Common myeloid progenitor, CD34-positive (primary cell): ENCODE measurements at regions not wholly inside any gene's neighbourhood (a gene's known extent, or its start where the extent isn't known, plus 50 kb on each side); places are given as distances from the start of the nearest gene placed in this dataset.
"Not testable (repeated sequence)": the region's sequence is repeated elsewhere in the genome, so short reads cannot be mapped to it uniquely, and the experiment has no call there.

Experiments used
- CTCF ChIA-PET: fragments of 350-600 bp; sonication (Branson Sonifier 250); formaldehyde crosslinking; loops from one replicate; lab custom pipeline; 2021; ENCODE audit warnings: antibody characterized with exemption; lab: Charles Lee
- POLR2A ChIA-PET: fragments of 350-600 bp; sonication (Branson Sonifier 250); formaldehyde crosslinking; loops from one replicate; lab custom pipeline; 2021; ENCODE audit warnings: antibody characterized with exemption; lab: Charles Lee
- DNase-seq, 3 donors: peaks; one replicate each; pipeline versions ENCODE4 v3.0.0 to v3.0.0-alpha.2; 2013
- H3K27ac ChIP-seq, 2 experiments: 1 replicate in 1 of 2; 2 replicates in 1 of 2; pipeline ENCODE4 v1.7.0; 2013; ENCODE audit warnings: inconsistent platforms in 2 of 2, low read length in 2 of 2, mild to moderate bottlenecking in 2 of 2, low read depth in 1 of 2, moderate library complexity in 1 of 2; ENCODE audit not compliant: severe bottlenecking in 2 of 2, insufficient read depth in 1 of 2, poor library complexity in 1 of 2
- H3K27me3 ChIP-seq, 5 experiments: replicated peaks in 2 of 5; 1 replicate in 3 of 5; 2 replicates in 2 of 5; pipeline versions ENCODE4 v1.6.1 to v1.7.0; 2013; ENCODE audit warnings: low read length in 4 of 5, mild to moderate bottlenecking in 2 of 5, moderate library complexity in 2 of 5, inconsistent platforms in 1 of 5; ENCODE audit not compliant: insufficient read depth in 5 of 5, control insufficient read depth in 4 of 5
- H3K36me3 ChIP-seq, 4 experiments: 1 replicate in 2 of 4; 2 replicates in 2 of 4; pipeline versions ENCODE4 v1.6.1 to v1.7.0; 2013; ENCODE audit warnings: low read length in 3 of 4, control low read depth in 1 of 4, mild to moderate bottlenecking in 1 of 4; ENCODE audit not compliant: control insufficient read depth in 4 of 4, insufficient read depth in 4 of 4
- H3K4me1 ChIP-seq, 4 experiments: 1 replicate in 3 of 4; 2 replicates in 1 of 4; pipeline versions ENCODE4 v1.6.1 to v1.7.1; 2013; ENCODE audit warnings: low read length in 3 of 4, mild to moderate bottlenecking in 3 of 4, control low read depth in 1 of 4, inconsistent platforms in 1 of 4, moderate library complexity in 1 of 4; ENCODE audit not compliant: control insufficient read depth in 4 of 4, insufficient read depth in 4 of 4; ENCODE audit errors: control extremely low read depth in 1 of 4
- H3K4me3 ChIP-seq, 7 experiments: 1 replicate in 4 of 7; 2 replicates in 3 of 7; pipeline versions ENCODE4 v1.5.1 to v1.7.0; 2013; ENCODE audit warnings: mild to moderate bottlenecking in 7 of 7, low read length in 6 of 7, moderate library complexity in 6 of 7, inconsistent platforms in 2 of 7, low read depth in 2 of 7, control low read depth in 1 of 7; ENCODE audit not compliant: insufficient read depth in 4 of 7, control insufficient read depth in 1 of 7; ENCODE audit errors: extremely low read depth in 1 of 7
- H3K9me3 ChIP-seq, 5 experiments: 1 replicate in 4 of 5; 2 replicates in 1 of 5; pipeline versions ENCODE4 v1.6.1 to v1.7.1; 2013; ENCODE audit warnings: low read length in 4 of 5, mild to moderate bottlenecking in 2 of 5, inconsistent platforms in 1 of 5, low read depth in 1 of 5, moderate library complexity in 1 of 5; ENCODE audit not compliant: control insufficient read depth in 4 of 5, insufficient read depth in 2 of 5; ENCODE audit errors: control extremely low read depth in 1 of 5
- WGBS: methylation state at CpG from one replicate; pipeline ENCODE4 v1.1.5; 2013; ENCODE audit not compliant: insufficient coverage; 5-methylcytosine and 5-hydroxymethylcytosine counted together

- DNase-seq, CTCF ChIA-PET, H3K36me3 ChIP-seq, H3K27ac ChIP-seq, H3K4me1 ChIP-seq, H3K27me3 ChIP-seq, H3K4me3 ChIP-seq: not testable (repeated sequence)
- WGBS = no CpG with 5 or more reads among the region's 2 CpGs
- POLR2A ChIA-PET = interaction anchor here (0.6 kb wide), 1 partner anchor 388 kb away, joined by 8 read pairs; no protein-coding TSS in a partner anchor
- peaks cover 0 to 14% (median 0%) of the 10 kb centered on the region in 5 experiments for H3K9me3 ChIP-seq
These were observed 1093.1 kb upstream of the DEFB115 start for GRCh38 chr20:30164389-30164788.

GRCh38 chr20:30167540-30167939 lies 1089.9 kb upstream of the DEFB115 start:
- no peak for DNase-seq
- Histone ChIP-seq H3K36me3 (no peaks in the 10 kb centered on the region), H3K4me3 (no peak overlapping the region), H3K4me1 (no peaks in the 10 kb centered on the region), H3K27me3 (no peaks in the 10 kb centered on the region), H3K9me3 (peaks cover 0 to 14% (median 0%) of the 10 kb centered on the region in 5 experiments), H3K27ac (no peak overlapping the region)
- POLR2A ChIA-PET = no interaction called here
- CTCF ChIA-PET = no interaction called here
- WGBS = 92% methylated on average over 20 of the region's 22 CpGs

GRCh38 chr20:30168025-30168799 lies 1089.3 kb upstream of the DEFB115 start:
- peak in 2 of 3 donors; percentile 19 to 56 for DNase-seq

GRCh38 chr20:30168800-30169138 lies 1088.7 kb upstream of the DEFB115 start:
- no peak for DNase-seq
- Histone ChIP-seq H3K27ac (no peak overlapping the region), H3K4me3 (peak overlapping the region in 2 of 7 experiments; percentile 39 to 53), H3K9me3 (peaks cover 0 to 14% (median 0%) of the 10 kb centered on the region in 5 experiments), H3K27me3 (no peaks in the 10 kb centered on the region), H3K4me1 (no peaks in the 10 kb centered on the region), H3K36me3 (no peaks in the 10 kb centered on the region)
- CTCF ChIA-PET = no interaction called here
- POLR2A ChIA-PET = no interaction called here
- 84% methylated on average over 9 of the region's 11 CpGs for WGBS

More at GRCh38 chr20:30168025-30168799, 1089.3 kb upstream of the DEFB115 start:
- CTCF ChIA-PET = no interaction called here
- no peaks in the 10 kb centered on the region for H3K4me1 ChIP-seq
- WGBS = 65% methylated on average over 47 of the region's 50 CpGs
- POLR2A ChIA-PET = no interaction called here
- peak overlapping the region in 3 of 7 experiments; percentile 19 to 53 (median 39) for H3K4me3 ChIP-seq
- peaks cover 0 to 14% (median 0%) of the 10 kb centered on the region in 5 experiments for H3K9me3 ChIP-seq
- H3K27ac ChIP-seq = no peak overlapping the region
- no peaks in the 10 kb centered on the region for H3K36me3 ChIP-seq
- no peaks in the 10 kb centered on the region for H3K27me3 ChIP-seq

- 83% methylated on average over 14 of the region's 14 CpGs for WGBS
- POLR2A ChIA-PET = no interaction called here
- peaks cover 0 to 5% (median 0%) of the 10 kb centered on the region in 5 experiments for H3K9me3 ChIP-seq
- H3K36me3 ChIP-seq = no peaks in the 10 kb centered on the region
- DNase-seq = no peak
- no peak overlapping the region for H3K27ac ChIP-seq
- H3K27me3 ChIP-seq = no peaks in the 10 kb centered on the region
- no peaks in the 10 kb centered on the region for H3K4me1 ChIP-seq
- no peak overlapping the region for H3K4me3 ChIP-seq
- CTCF ChIA-PET = no interaction called here
These were observed 1081.8 kb upstream of the DEFB115 start for GRCh38 chr20:30175681-30176080.

- CTCF ChIA-PET, H3K4me1 ChIP-seq, DNase-seq, H3K4me3 ChIP-seq, POLR2A ChIA-PET, H3K27ac ChIP-seq, H3K36me3 ChIP-seq, H3K27me3 ChIP-seq, H3K9me3 ChIP-seq: not testable (repeated sequence)
These were observed 1074.3 kb upstream of the DEFB115 start for GRCh38 chr20:30183124-30183523.

DNA sequence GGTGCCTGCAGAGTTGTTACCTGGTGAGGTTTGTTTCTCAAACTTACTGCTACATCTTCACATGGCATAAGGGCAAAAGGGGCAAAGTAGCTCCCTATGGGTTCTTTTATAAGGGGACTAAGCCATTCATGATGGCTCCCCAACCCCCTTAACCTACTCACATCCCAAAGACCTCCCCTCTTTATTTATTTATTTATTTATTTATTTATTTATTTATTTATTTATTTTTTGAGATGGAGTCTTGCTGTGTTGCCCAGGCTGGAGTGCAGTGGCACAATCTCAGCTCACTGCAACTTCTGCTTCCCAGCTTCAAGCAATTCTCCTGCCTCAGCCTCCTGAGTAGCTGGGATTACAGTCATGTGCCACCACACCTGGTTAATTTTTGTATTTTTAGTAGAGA lies 1065.7 kb upstream of the DEFB115 start:
- H3K36me3 ChIP-seq, POLR2A ChIA-PET, H3K9me3 ChIP-seq, H3K27me3 ChIP-seq, DNase-seq, H3K4me3 ChIP-seq, CTCF ChIA-PET, H3K4me1 ChIP-seq, H3K27ac ChIP-seq: not testable (repeated sequence)
